Ectodermal cell (in vitro differentiated cells): ENCODE measurements at regions not wholly inside any gene's neighbourhood (a gene's known extent, or its start where the extent isn't known, plus 50 kb on each side); places are given as distances from the start of the nearest gene placed in this dataset.

Experiments
- H3K27ac ChIP-seq: 2 replicates; pipeline ENCODE4 v1.7.0; 2013; ENCODE audit warnings: mild to moderate bottlenecking, low read depth, low read length; ENCODE audit not compliant: insufficient read depth, poor library complexity, severe bottlenecking
- H3K27me3 ChIP-seq: 2 replicates; pipeline ENCODE4 v1.7.0; 2013; ENCODE audit warnings: mild to moderate bottlenecking, low read length; ENCODE audit not compliant: insufficient read depth, control insufficient read depth, poor library complexity, severe bottlenecking
- H3K36me3 ChIP-seq: one replicate; pipeline ENCODE4 v1.7.0; 2013; ENCODE audit warnings: low read length; ENCODE audit not compliant: control insufficient read depth, insufficient read depth
- H3K4me1 ChIP-seq: one replicate; pipeline ENCODE4 v1.7.0; 2013; ENCODE audit warnings: low read length; ENCODE audit not compliant: control insufficient read depth, insufficient read depth
- H3K4me3 ChIP-seq: 2 replicates; pipeline ENCODE4 v1.7.0; 2013; ENCODE audit warnings: low read depth, low read length, control low read depth; ENCODE audit not compliant: insufficient read depth
- H3K9me3 ChIP-seq: 2 replicates; pipeline ENCODE4 v1.7.0; 2013; ENCODE audit warnings: mild to moderate bottlenecking, low read length, moderate library complexity; ENCODE audit not compliant: control insufficient read depth
- WGBS, 2 experiments: methylation state at CpG; one replicate each; pipeline ENCODE4 v1.1.7; 2013; ENCODE audit warnings: missing lambda C conversion rate in 2 of 2; 5-methylcytosine and 5-hydroxymethylcytosine counted together

- Histone ChIP-seq H3K36me3 (no peaks in the 10 kb centered on the region), H3K4me1 (no peaks in the 10 kb centered on the region), H3K9me3 (no peaks in the 10 kb centered on the region), H3K27ac (no peak overlapping the region), H3K4me3 (no peak overlapping the region), H3K27me3 (no peaks in the 10 kb centered on the region)
- WGBS, 2 experiments, result 84 to 91% methylated on average over 4 of the region's 4 CpGs
These were observed 258.9 kb downstream of the ICOS start for GRCh38 chr2:204195498-204195897.

GRCh38 chr2:204197336-204198005 lies 260.9 kb downstream of the ICOS start:
- Histone ChIP-seq H3K27me3 (no peaks in the 10 kb centered on the region), H3K4me3 (no peak overlapping the region), H3K36me3 (no peaks in the 10 kb centered on the region), H3K9me3 (no peaks in the 10 kb centered on the region), H3K27ac (no peak overlapping the region), H3K4me1 (no peaks in the 10 kb centered on the region)
- WGBS, 2 experiments, result 90 to 96% methylated on average over 5 of the region's 5 CpGs

- no peaks in the 10 kb centered on the region for H3K27me3 ChIP-seq
- no peaks in the 10 kb centered on the region for H3K36me3 ChIP-seq
- no peaks in the 10 kb centered on the region for H3K9me3 ChIP-seq
- no peaks in the 10 kb centered on the region for H3K4me1 ChIP-seq
- no peak overlapping the region for H3K4me3 ChIP-seq
- no peak overlapping the region for H3K27ac ChIP-seq
- WGBS, 2 experiments, result 98% methylated on average over 3 of the region's 3 CpGs
These were observed 262.8 kb downstream of the ICOS start for GRCh38 chr2:204199357-204199756.

GRCh38 chr2:204201507-204201906 lies 264.9 kb downstream of the ICOS start:
- no peaks in the 10 kb centered on the region for H3K4me1 ChIP-seq
- H3K36me3 ChIP-seq, result no peaks in the 10 kb centered on the region
- H3K27ac ChIP-seq, result no peak overlapping the region
- WGBS, 2 experiments, result 94 to 98% methylated on average over 2 of the region's 2 CpGs
- no peaks in the 10 kb centered on the region for H3K27me3 ChIP-seq
- H3K4me3 ChIP-seq, result no peak overlapping the region
- no peaks in the 10 kb centered on the region for H3K9me3 ChIP-seq

GRCh38 chr2:204202253-204202652 lies 265.7 kb downstream of the ICOS start:
- Histone ChIP-seq H3K9me3 (no peaks in the 10 kb centered on the region), H3K27me3 (no peaks in the 10 kb centered on the region), H3K27ac (no peak overlapping the region), H3K4me1 (no peaks in the 10 kb centered on the region), H3K36me3 (no peaks in the 10 kb centered on the region), H3K4me3 (no peak overlapping the region)
- 91 to 95% methylated on average over 1 of the region's 1 CpG for WGBS, 2 experiments

GRCh38 chr2:204203704-204204103 lies 267.1 kb downstream of the ICOS start:
- Histone ChIP-seq H3K4me3 (no peak overlapping the region), H3K9me3 (no peaks in the 10 kb centered on the region), H3K27me3 (no peaks in the 10 kb centered on the region), H3K36me3 (no peaks in the 10 kb centered on the region), H3K4me1 (no peaks in the 10 kb centered on the region), H3K27ac (no peak overlapping the region)
- 97 to 99% methylated on average over 4 of the region's 4 CpGs for WGBS, 2 experiments

GRCh38 chr2:204205082-204205481 lies 268.5 kb downstream of the ICOS start:
- Histone ChIP-seq H3K36me3 (no peaks in the 10 kb centered on the region), H3K4me1 (no peaks in the 10 kb centered on the region), H3K9me3 (no peaks in the 10 kb centered on the region), H3K27ac (no peak overlapping the region), H3K4me3 (no peak overlapping the region), H3K27me3 (no peaks in the 10 kb centered on the region)
- WGBS, 2 experiments, result 44 to 53% methylated on average over 5 to 6 of the region's 6 CpGs

- H3K4me3 ChIP-seq, result no peak overlapping the region
- H3K36me3 ChIP-seq, result no peaks in the 10 kb centered on the region
- no peaks in the 10 kb centered on the region for H3K9me3 ChIP-seq
- no peaks in the 10 kb centered on the region for H3K27me3 ChIP-seq
- no peaks in the 10 kb centered on the region for H3K4me1 ChIP-seq
- WGBS, 2 experiments, result 2 to 3% methylated on average over 7 of the region's 7 CpGs
- no peak overlapping the region for H3K27ac ChIP-seq
These were observed 269.0 kb downstream of the ICOS start for GRCh38 chr2:204205538-204205937.

- Histone ChIP-seq H3K27ac (no peak overlapping the region), H3K36me3 (no peaks in the 10 kb centered on the region)
- 71 to 100% methylated on average over 1 of the region's 1 CpG for WGBS, 2 experiments
These were observed 271.3 kb downstream of the ICOS start for GRCh38 chr2:204207866-204208265.

GRCh38 chr2:204213588-204213987 lies 277.0 kb downstream of the ICOS start:
- Histone ChIP-seq H3K9me3 (no peaks in the 10 kb centered on the region), H3K36me3 (no peaks in the 10 kb centered on the region), H3K27me3 (no peaks in the 10 kb centered on the region), H3K27ac (no peak overlapping the region), H3K4me3 (no peak overlapping the region), H3K4me1 (no peaks in the 10 kb centered on the region)

More at GRCh38 chr2:204207866-204208265, 271.3 kb downstream of the ICOS start:
- Histone ChIP-seq H3K9me3 (no peaks in the 10 kb centered on the region), H3K4me1 (no peaks in the 10 kb centered on the region), H3K4me3 (no peak overlapping the region), H3K27me3 (no peaks in the 10 kb centered on the region)

GRCh38 chr2:204218040-204218439 lies 281.5 kb downstream of the ICOS start:
- no peaks in the 10 kb centered on the region for H3K27me3 ChIP-seq
- 96 to 97% methylated on average over 1 of the region's 2 CpGs for WGBS, 2 experiments
- no peak overlapping the region for H3K27ac ChIP-seq
- H3K36me3 ChIP-seq, result no peaks in the 10 kb centered on the region
- H3K4me1 ChIP-seq, result no peaks in the 10 kb centered on the region
- H3K9me3 ChIP-seq, result no peaks in the 10 kb centered on the region
- H3K4me3 ChIP-seq, result no peak overlapping the region
